ENCODE measurements at regions not wholly inside any gene's neighbourhood (a gene's known extent, or its start where the extent isn't known, plus 50 kb on each side); places are given as distances from the start of the nearest gene placed in this dataset.

DNA sequence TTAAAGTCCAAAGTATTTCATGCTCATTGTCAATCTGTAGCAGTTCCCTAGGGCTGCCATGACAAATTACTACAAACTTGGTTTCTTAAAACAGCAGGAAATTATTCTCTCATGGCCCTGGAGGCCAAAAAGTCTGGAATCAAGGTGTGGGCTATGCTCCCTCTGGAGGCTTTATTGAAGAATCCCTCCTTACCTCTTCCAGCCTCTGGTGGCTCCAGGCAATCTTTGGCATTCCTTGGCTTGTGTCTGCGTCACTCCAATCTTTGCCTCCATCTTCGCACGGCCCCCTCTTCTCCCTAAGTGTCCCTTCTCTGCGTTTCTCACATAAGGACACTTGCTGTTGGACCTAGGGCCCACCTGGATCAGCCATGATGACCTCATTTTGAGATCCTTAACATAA, 170.4 kb downstream of the SMIM20 start:
- SMC1A ChIA-PET (ENCODE audit: uncharacterized antibody, unreplicated experiment): interaction anchor here (0.9 to 4.2 kb wide), 18 partner anchors 9 to 335 kb away, joined by 3 to 97 read pairs (median 5); partner anchors contain the start of gene RBPJ
- in situ Hi-C loops (cut with MboI) (loop anchor here (5.0 kb wide), 1 partner anchor 93 kb away; no protein-coding TSS in a partner anchor), intact Hi-C loops (cut with micrococcal nuclease; ENCODE audit: unreplicated experiment) (loop anchor here (5.0 kb wide), 4 partner anchors 48 to 328 kb away; no protein-coding TSS in a partner anchor)
- RAD21 ChIA-PET (ENCODE audit: unreplicated experiment): interaction anchor here (0.9 to 4.6 kb wide), 15 partner anchors 9 to 326 kb away, joined by 3 to 76 read pairs (median 6); no protein-coding TSS in a partner anchor
- peak overlapping the region; percentile 36 for H3K4me2 ChIP-seq (ENCODE audit: control insufficient read depth, insufficient read depth)
- no peaks in the 10 kb centered on the region for H4K20me1 ChIP-seq (ENCODE audit: control insufficient read depth, insufficient read depth)
- H3K4me1 ChIP-seq (ENCODE audit: control insufficient read depth, insufficient read depth, low read length): peaks cover 57% of the 10 kb centered on the region
- H3K9ac ChIP-seq (ENCODE audit: control insufficient read depth, insufficient read depth, low read length): no peak overlapping the region
- FAIRE-seq (no peak), DNase-seq (ENCODE audit: low read depth, low spot score) (no peak), ATAC-seq (no peak)
- no peaks in the 10 kb centered on the region for H3K27me3 ChIP-seq (replicated peaks in 1 of 2; ENCODE audit: control insufficient read depth in 2 of 2, insufficient read depth in 2 of 2, low read length in 1 of 2)
- no peaks in the 10 kb centered on the region; the same call in 2 of the 3 replicates for H3K9me3 ChIP-seq (replicated peaks; ENCODE audit: control insufficient read depth, insufficient read depth, low read length)
- 0 out of 2 replicates have a peak overlapping the region, but pooled peaks have one; percentile 24 for H3K27ac ChIP-seq (ENCODE audit: control insufficient read depth, insufficient read depth)
- H3K4me3 ChIP-seq: peak overlapping the region; percentile 3; the same call in 1 of the 2 replicates
- no peak overlapping the region for H2AFZ ChIP-seq (ENCODE audit: control insufficient read depth, low read depth, low read length)
- no peaks in the 10 kb centered on the region for H3K79me2 ChIP-seq (ENCODE audit: control insufficient read depth, insufficient read depth, low read length)
- CTCF ChIA-PET: interaction anchor here (0.6 to 4.2 kb wide), 16 partner anchors 15 to 325 kb away, joined by 3 to 127 read pairs (median 4); partner anchors contain the start of gene RBPJ
- 88% methylated on average over 4 of the region's 4 CpGs for WGBS (ENCODE audit: insufficient coverage, insufficient replicate concordance, low lambda C conversion rate, missing lambda C conversion rate)
- POLR2A ChIA-PET: interaction anchor here (0.6 to 1.7 kb wide), 5 partner anchors 9 to 202 kb away, joined by 3 to 12 read pairs (median 4); no protein-coding TSS in a partner anchor
- no peak for TF ChIP-seq NFYB (IDR thresholded peaks at IDR 0.05; ENCODE audit: insufficient read depth, low read depth, low read length)
- TF ChIP-seq FOXK2 (IDR thresholded peaks at IDR 0.05): no peak
- no peak for TF ChIP-seq DPF2 (IDR thresholded peaks at IDR 0.05)
- no peak for TF ChIP-seq PAX5 (IDR thresholded peaks at IDR 0.05; ENCODE audit: borderline replicate concordance, low read depth, low read length)
- TF ChIP-seq ZNF217 (IDR thresholded peaks at IDR 0.05): no peak
- TF ChIP-seq STAT1 (conservative IDR thresholded peaks at IDR 0.05): no peak
- no peak for TF ChIP-seq NRF1 (conservative IDR thresholded peaks at IDR 0.05; ENCODE audit: low read depth, low read length)
- no peak for TF ChIP-seq RFX5 (IDR thresholded peaks at IDR 0.05; ENCODE audit: low read depth, low read length)
- TF ChIP-seq, protein P1, sequence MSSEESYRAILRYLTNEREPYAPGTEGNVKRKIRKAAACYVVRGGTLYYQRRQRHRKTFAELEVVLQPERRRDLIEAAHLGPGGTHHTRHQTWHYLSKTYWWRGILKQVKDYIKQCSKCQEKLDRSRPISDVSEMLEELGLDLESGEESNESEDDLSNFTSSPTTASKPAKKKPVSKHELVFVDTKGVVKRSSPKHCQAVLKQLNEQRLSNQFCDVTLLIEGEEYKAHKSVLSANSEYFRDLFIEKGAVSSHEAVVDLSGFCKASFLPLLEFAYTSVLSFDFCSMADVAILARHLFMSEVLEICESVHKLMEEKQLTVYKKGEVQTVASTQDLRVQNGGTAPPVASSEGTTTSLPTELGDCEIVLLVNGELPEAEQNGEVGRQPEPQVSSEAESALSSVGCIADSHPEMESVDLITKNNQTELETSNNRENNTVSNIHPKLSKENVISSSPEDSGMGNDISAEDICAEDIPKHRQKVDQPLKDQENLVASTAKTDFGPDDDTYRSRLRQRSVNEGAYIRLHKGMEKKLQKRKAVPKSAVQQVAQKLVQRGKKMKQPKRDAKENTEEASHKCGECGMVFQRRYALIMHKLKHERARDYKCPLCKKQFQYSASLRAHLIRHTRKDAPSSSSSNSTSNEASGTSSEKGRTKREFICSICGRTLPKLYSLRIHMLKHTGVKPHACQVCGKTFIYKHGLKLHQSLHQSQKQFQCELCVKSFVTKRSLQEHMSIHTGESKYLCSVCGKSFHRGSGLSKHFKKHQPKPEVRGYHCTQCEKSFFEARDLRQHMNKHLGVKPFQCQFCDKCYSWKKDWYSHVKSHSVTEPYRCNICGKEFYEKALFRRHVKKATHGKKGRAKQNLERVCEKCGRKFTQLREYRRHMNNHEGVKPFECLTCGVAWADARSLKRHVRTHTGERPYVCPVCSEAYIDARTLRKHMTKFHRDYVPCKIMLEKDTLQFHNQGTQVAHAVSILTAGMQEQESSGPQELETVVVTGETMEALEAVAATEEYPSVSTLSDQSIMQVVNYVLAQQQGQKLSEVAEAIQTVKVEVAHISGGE (CRISPR knock-in tag; IDR thresholded peaks at IDR 0.05): no peak
- no peak for TF ChIP-seq CEBPB (IDR thresholded peaks at IDR 0.05; ENCODE audit: borderline replicate concordance in 1 of 2, low read depth in 2 of 2, low read length in 2 of 2)
- TF ChIP-seq EED (IDR thresholded peaks at IDR 0.05; ENCODE audit: low read depth): no peak
- TF ChIP-seq TBL1XR1 (IDR thresholded peaks at IDR 0.05; ENCODE audit: low read depth, low read length): no peak
- no peak for TF ChIP-seq TAF1 (IDR thresholded peaks at IDR 0.05; ENCODE audit: borderline replicate concordance, low read depth, low read length)
- TF ChIP-seq, protein P2, sequence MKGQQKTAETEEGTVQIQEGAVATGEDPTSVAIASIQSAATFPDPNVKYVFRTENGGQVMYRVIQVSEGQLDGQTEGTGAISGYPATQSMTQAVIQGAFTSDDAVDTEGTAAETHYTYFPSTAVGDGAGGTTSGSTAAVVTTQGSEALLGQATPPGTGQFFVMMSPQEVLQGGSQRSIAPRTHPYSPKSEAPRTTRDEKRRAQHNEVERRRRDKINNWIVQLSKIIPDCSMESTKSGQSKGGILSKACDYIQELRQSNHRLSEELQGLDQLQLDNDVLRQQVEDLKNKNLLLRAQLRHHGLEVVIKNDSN (IDR thresholded peaks at IDR 0.05; ENCODE audit: borderline replicate concordance, extremely low read length, insufficient read depth, low read depth, low read length): no peak
- no peak for TF ChIP-seq CHD1 (IDR thresholded peaks at IDR 0.05; ENCODE audit: low read depth, low read length)
- BruUV-seq (replicated peaks): no TSS peak
- no peaks in the 10 kb centered on the region for H3K36me3 ChIP-seq (ENCODE audit: control insufficient read depth in 2 of 2, insufficient read depth in 2 of 2, low read length in 1 of 2)
